ENCODE measurements at regions not wholly inside any gene's neighbourhood (a gene's known extent, or its start where the extent isn't known, plus 50 kb on each side); places are given as distances from the start of the nearest gene placed in this dataset.

DNA sequence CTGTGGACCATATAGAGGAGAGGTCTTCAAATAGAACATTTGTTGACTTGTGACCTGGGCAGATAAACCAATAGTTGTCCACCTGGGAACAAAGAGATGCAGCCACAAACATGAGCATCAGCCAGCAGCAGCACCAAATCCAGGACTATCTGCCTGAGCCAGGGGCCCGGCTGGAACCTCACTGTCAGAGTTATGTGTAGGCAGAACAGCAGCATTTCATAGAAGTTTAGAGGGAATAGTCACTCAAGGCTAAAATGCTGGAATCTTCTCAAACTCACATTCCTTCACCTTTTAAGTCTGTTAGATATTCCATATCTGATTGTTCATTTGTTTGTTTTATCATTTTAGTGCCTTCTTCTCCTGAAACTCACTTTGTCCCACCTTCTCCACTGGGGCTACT is 72.2 kb upstream of the IL6 start:
- TF ChIP-seq EZH2phosphoT487 (IDR thresholded peaks at IDR 0.05; ENCODE audit: low read depth) (no peak), CTCF (IDR thresholded peaks at IDR 0.05; ENCODE audit: low read depth, low read length) (no peak)

Data from OCI-LY3 (cell line).